Cardiac muscle cell (in vitro differentiated cells and primary cell): ENCODE measurements at regions not wholly inside any gene's neighbourhood (a gene's known extent, or its start where the extent isn't known, plus 50 kb on each side); places are given as distances from the start of the nearest gene placed in this dataset.

ENCODE experiments used
- DNase-seq, 2 donors: peaks; one replicate each; pipeline versions ENCODE4 v3.0.0 to v3.0.0-alpha.2; 2010 to 2017; ENCODE audit warnings: low read depth in 1 of 2, low spot score in 1 of 2
- H3K27ac ChIP-seq: fragments of 200-600 bp; sonication (generic); 2 replicates; pipeline ENCODE4 v1.5.1; 2016
- H3K27me3 ChIP-seq: fragments of 200-600 bp; sonication (generic); 2 replicates; pipeline ENCODE4 v1.6.0; 2016; ENCODE audit warnings: control low read depth
- H3K36me3 ChIP-seq: fragments of 200-600 bp; sonication (generic); 2 replicates; pipeline ENCODE4 v1.5.1; 2016; ENCODE audit warnings: control low read depth
- H3K4me1 ChIP-seq: fragments of 200-600 bp; sonication (generic); 2 replicates; pipeline ENCODE4 v1.8.1; 2017; ENCODE audit warnings: low read depth, mild to moderate bottlenecking, mixed run types
- H3K4me3 ChIP-seq: fragments of 200-600 bp; sonication (generic); 2 replicates; pipeline ENCODE4 v1.5.1; 2016; ENCODE audit warnings: mild to moderate bottlenecking
- H3K9me3 ChIP-seq: fragments of 200-600 bp; sonication (generic); 2 replicates; pipeline ENCODE4 v1.5.1; 2017; ENCODE audit warnings: low read depth, mild to moderate bottlenecking, control low read depth
- TF ChIP-seq, protein P1 (sequence below): IDR thresholded peaks from 2 replicates; pipeline ENCODE4 v1.5.1; 2012; ENCODE audit warnings: low read depth, mild to moderate bottlenecking, low read length

DNA sequence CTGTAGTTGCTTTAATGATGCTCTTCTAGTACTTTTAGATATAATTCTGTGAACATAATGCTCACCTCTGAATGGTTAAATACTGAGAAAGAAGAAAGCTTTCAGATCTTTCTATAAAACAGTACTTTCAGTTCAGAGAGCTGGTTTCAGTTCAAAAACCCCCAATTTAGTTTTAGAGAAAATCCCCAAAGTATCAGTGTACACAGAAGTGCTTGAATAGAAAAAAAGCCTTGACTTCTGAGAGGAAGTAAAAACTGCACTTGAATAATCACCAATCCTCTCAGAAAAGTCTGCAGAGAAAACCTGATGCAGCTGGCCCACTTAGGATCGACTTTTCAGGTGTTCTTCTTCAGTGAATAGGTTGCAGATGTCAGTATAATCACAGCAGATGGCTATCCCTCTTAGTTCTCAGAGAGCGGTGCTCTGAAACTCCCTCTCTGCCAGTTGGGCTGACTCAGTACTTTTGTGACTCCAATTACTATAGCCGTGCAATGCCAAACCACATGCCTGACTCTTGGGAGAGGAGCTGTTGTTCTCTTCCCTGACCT lies 616.3 kb downstream of the LRFN5 start:
- Histone ChIP-seq H3K9me3 (no peaks in the 10 kb centered on the region), H3K4me3 (no peak overlapping the region), H3K4me1 (no peaks in the 10 kb centered on the region), H3K27me3 (no peaks in the 10 kb centered on the region), H3K27ac (no peak overlapping the region), H3K36me3 (no peaks in the 10 kb centered on the region)
- TF ChIP-seq, protein P1, sequence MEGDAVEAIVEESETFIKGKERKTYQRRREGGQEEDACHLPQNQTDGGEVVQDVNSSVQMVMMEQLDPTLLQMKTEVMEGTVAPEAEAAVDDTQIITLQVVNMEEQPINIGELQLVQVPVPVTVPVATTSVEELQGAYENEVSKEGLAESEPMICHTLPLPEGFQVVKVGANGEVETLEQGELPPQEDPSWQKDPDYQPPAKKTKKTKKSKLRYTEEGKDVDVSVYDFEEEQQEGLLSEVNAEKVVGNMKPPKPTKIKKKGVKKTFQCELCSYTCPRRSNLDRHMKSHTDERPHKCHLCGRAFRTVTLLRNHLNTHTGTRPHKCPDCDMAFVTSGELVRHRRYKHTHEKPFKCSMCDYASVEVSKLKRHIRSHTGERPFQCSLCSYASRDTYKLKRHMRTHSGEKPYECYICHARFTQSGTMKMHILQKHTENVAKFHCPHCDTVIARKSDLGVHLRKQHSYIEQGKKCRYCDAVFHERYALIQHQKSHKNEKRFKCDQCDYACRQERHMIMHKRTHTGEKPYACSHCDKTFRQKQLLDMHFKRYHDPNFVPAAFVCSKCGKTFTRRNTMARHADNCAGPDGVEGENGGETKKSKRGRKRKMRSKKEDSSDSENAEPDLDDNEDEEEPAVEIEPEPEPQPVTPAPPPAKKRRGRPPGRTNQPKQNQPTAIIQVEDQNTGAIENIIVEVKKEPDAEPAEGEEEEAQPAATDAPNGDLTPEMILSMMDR, result no peak
- peak; percentile 14 to 49 for DNase-seq

DNA sequence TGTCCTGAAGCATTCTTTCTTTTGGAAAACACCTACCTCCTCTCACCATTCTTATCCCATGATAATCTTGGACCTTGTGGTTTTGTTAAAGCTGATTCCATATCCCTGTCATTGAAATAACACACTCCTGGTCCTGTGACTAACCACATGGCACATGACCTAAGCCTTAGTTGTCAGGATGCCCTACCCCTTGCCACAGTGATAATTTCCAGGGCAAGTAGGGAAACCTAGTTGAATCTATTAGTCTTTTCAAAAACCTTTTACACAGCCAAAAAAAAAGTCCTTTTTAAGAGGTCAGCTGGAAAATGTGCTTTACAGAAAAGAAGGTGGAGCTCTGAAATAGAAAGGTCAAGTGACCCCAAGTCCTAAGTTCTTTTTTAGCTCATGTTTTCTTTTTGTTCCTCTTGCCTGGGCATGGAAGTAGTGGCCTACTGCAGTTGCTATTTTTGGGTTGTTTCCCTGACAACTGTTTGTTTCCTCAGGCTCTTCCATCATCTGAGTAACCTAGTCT lies 608.4 kb downstream of the LRFN5 start:
- TF ChIP-seq, protein P1, result no peak
- Histone ChIP-seq H3K9me3 (no peaks in the 10 kb centered on the region), H3K27me3 (no peaks in the 10 kb centered on the region), H3K27ac (peak overlapping the region; percentile 56), H3K4me3 (no peak overlapping the region), H3K36me3 (no peaks in the 10 kb centered on the region), H3K4me1 (peaks cover 15% of the 10 kb centered on the region)
- DNase-seq, result peak; percentile 5 to 50

DNA sequence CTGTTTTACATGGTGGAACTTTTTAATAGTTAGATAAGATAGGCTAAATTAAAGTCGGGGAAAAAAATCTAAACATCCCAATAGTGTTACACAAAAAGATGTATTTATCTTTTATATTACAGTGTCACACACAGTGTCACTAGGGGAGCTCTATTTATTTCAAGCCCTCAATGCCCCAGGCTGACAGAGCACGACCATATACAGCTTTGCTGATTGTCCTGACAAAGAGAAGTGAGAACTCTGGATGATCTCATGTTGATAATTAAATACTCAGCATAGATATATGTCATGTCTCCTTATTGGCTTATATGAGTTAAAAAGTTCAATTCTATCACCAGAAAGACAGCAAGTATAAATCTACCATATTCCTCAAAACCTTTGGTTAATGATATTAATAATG lies 594.3 kb downstream of the LRFN5 start:
- no peak overlapping the region for H3K27ac ChIP-seq
- H3K9me3 ChIP-seq, result no peaks in the 10 kb centered on the region
- no peaks in the 10 kb centered on the region for H3K36me3 ChIP-seq
- no peak overlapping the region for H3K4me3 ChIP-seq
- TF ChIP-seq, protein P1, result no peak
- H3K27me3 ChIP-seq, result no peaks in the 10 kb centered on the region
- H3K4me1 ChIP-seq, result no peaks in the 10 kb centered on the region
- DNase-seq, result no peak

DNA sequence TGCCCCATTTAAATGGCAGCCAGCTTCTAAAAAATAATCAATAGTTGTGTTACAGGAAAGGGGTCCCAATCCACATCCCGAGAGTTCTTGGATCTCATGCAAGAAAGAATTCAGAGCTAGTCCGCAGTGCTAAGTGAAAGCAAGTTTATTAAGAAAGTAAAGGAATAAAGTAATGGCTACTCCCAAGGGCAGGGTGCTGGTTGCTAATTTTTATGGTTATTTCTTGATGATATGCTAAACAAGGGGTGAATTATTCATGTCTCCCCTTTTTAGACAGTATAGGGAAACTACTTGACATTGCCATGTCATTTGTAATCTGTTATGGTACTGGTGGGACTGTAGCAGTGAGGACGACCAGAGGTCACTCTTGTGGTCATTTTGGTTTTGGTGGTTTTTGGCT lies 591.3 kb downstream of the LRFN5 start:
- H3K9me3 ChIP-seq, result no peaks in the 10 kb centered on the region
- DNase-seq, result no peak
- TF ChIP-seq, protein P1, result no peak
- H3K36me3 ChIP-seq, result no peaks in the 10 kb centered on the region
- H3K27me3 ChIP-seq, result no peaks in the 10 kb centered on the region
- H3K4me3 ChIP-seq, result no peak overlapping the region
- no peaks in the 10 kb centered on the region for H3K4me1 ChIP-seq
- H3K27ac ChIP-seq, result no peak overlapping the region

DNA sequence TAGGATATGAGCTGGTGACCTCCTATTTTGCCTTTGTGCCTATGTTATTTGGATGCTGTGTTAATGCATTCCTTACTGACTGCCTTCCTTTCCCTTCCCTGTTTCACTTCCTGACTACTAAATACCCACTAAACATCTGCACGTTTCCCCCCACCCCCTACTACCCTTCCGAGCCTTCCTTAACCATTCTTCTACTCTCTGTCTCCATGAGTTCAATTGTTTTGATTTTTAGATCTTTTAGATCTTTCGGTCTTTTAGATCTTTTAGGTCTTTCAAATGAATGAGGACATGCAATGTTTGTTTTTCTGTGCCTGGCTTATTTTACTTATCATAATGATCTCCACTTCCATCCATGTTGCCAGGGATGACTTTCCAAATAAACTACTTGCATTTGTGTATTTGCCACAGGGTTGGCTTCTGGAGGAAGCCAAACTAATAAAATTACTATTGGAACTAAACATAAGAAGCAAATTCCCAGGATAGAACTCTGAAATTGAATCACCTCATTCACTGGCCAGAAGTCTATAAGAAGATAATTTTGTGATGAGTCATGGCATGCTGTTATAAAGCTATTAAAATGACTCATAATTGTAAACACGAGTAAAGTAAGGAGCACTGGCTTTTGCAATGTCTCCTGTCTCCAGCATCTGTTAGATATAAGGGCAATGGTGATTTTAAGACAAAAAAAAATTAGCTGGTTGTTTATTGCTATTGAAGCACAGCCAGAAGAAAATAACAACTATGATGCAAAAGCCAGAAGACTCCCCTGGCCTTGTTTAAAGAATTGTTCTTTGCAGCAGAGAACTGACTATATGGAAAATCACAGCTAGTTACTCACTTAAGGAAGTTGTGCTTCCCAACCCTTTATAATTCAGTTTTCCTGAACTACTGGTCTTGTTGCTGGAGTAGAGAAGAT lies 586.3 kb downstream of the LRFN5 start:
- no peaks in the 10 kb centered on the region for H3K36me3 ChIP-seq
- H3K4me3 ChIP-seq, result no peak overlapping the region
- H3K9me3 ChIP-seq, result no peaks in the 10 kb centered on the region
- peak in 1 of 2 donors; percentile 84 for DNase-seq
- TF ChIP-seq, protein P1, result no peak
- no peaks in the 10 kb centered on the region for H3K4me1 ChIP-seq
- no peaks in the 10 kb centered on the region for H3K27me3 ChIP-seq
- H3K27ac ChIP-seq, result no peak overlapping the region
